SK-N-SH treated with all-trans-retinoic acid at 6 μM for 48 hours (cell line): ENCODE measurements at regions not wholly inside any gene's neighbourhood (a gene's known extent, or its start where the extent isn't known, plus 50 kb on each side); places are given as distances from the start of the nearest gene placed in this dataset.

ENCODE experiments used
- ARNTL ChIP-seq: fragments of 450-650 bp; formaldehyde crosslinking; IDR thresholded peaks from 2 replicates; pipeline ENCODE4 v1.5.0; 2020; ENCODE audit warnings: low read depth, mild to moderate bottlenecking, moderate library complexity, borderline replicate concordance
- ESRRG ChIP-seq: fragments of 250-450 bp; sonication (Bioruptor Pico); IDR thresholded peaks from 2 replicates; pipeline ENCODE4 v1.6.1; 2021; ENCODE audit warnings: mild to moderate bottlenecking
- GLIS3 ChIP-seq: fragments of 250-450 bp; sonication (Bioruptor Pico); IDR thresholded peaks from 2 replicates; pipeline ENCODE4 v1.5.0; 2020; ENCODE audit warnings: mild to moderate bottlenecking, moderate library complexity
- OSR1 ChIP-seq: fragments of 250-450 bp; sonication (Bioruptor Pico); IDR thresholded peaks from 2 replicates; pipeline ENCODE4 v1.8.0; 2022; ENCODE audit warnings: moderate library complexity, mild to moderate bottlenecking, inconsistent platforms
- ZFP30 ChIP-seq: fragments of 450-650 bp; formaldehyde crosslinking; IDR thresholded peaks from 2 replicates; pipeline ENCODE4 v1.5.0; 2022; ENCODE audit warnings: mild to moderate bottlenecking, moderate library complexity
- ZNF565 ChIP-seq: fragments of 450-650 bp; formaldehyde crosslinking; conservative IDR thresholded peaks from 2 replicates; pipeline ENCODE4 v1.5.0; 2020; ENCODE audit warnings: low read depth, mild to moderate bottlenecking, moderate library complexity

DNA sequence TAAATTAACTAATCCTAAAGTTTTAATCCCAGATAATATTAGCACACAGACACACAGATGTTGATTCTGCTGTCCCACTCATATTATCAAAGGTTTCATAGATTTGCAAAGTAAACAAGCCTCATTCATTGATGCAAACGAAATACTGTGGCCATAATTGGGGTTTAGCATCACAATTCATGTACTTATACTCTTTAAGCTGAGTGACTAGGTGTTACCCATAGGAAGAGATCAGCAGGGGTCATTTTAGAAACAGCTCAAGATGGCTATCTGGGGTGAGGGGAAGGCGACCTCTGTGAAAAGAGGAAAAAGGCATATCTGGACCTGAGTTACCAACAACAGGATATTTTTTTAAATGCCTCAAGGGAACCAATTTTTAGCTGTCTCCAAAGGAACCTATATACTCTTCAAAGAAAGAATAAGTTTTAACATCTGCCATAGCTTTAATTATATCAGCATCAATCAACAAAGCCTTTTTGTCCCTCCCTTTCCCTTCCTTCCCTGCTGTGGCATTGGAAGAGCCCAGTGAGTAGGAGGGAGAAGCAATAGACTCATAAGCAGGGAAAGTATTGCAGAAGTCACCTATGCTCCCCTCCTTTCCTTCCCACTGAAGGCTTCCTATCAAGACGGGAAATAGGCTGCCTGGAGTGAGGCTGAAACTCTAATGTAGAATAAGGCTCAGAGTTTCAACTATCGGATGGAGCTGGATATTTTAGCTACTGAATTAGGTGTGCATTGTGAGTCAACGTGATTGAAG, 553.4 kb downstream of the ZIC1 start:
- no peak for TF ChIP-seq ZFP30 (CRISPR knock-in tag)
- TF ChIP-seq ARNTL (CRISPR knock-in tag), result no peak
- no peak for TF ChIP-seq ZNF565
- TF ChIP-seq OSR1 (CRISPR knock-in tag), result no peak
- no peak for TF ChIP-seq ESRRG (CRISPR knock-in tag)
- TF ChIP-seq GLIS3 (CRISPR knock-in tag), result no peak
